G401 (cell line): ENCODE measurements at regions not wholly inside any gene's neighbourhood (a gene's known extent, or its start where the extent isn't known, plus 50 kb on each side); places are given as distances from the start of the nearest gene placed in this dataset.

Experiments used
- DNase-seq: peaks from one replicate; pipeline ENCODE4 v3.0.0-alpha.2; 2015; ENCODE audit warnings: low spot score
- in situ Hi-C: cut with HindIII; loops from 2 replicates; pipeline ENCODE4 v1.10.0; 2016; ENCODE audit warnings: low sequenced_read_pairs, mixed read lengths

DNA sequence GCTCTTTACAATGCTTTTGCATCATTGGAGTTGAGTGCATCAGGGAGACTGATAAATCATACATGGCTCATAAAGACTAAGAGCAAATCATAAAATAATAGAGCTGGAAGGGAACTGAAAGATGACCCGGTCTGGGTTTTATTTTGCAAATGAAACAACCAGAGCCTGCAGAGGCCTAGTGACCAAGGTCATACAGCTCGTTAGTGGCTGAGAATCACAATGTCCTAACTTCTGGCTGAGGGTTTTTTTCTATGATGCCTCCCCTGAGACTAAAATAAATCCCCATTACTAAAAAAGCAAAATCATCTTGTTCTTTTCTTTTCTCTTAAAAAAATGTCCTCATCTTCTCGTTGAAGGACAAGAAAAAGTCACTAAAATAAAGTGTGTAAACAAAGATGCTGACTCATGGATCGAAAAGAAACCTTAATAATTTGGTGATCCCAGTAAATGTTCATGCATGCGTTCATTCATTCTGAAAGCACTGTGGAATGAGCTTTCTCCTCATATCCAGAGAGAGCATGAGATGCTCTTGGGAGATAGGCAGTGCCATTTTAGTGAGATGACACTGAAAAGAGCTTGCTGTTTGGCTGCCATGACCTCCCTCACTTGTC is 107.8 kb upstream of the PHYHIPL start:
- in situ Hi-C loops: no loop called here
- DNase-seq: no peak

DNA sequence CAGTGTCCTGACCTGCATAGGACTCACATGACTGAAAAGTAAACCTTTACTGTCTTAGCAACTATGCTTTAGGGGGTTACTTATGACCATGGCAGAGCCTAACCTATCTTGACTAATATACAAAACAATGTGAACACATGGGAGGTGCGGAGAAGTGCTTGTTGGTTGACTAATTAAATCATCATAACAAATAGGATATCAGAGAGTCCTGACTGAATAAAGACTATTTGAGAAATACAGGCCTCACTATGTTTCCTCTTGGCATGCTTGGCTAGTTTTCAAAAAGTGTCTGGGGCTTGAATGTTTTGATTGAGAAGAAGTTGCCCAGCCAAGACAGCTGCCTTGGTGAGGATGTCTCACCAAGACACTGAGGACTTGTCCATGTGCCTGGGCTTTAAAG is 104.4 kb upstream of the PHYHIPL start:
- no peak for DNase-seq
- in situ Hi-C loops: no loop called here

GRCh38 chr10:59073456-59074053 is 102.9 kb upstream of the PHYHIPL start:
- in situ Hi-C loops: no loop called here
- no peak for DNase-seq

GRCh38 chr10:59075576-59075975 is 100.9 kb upstream of the PHYHIPL start:
- in situ Hi-C loops: no loop called here
- no peak for DNase-seq

DNA sequence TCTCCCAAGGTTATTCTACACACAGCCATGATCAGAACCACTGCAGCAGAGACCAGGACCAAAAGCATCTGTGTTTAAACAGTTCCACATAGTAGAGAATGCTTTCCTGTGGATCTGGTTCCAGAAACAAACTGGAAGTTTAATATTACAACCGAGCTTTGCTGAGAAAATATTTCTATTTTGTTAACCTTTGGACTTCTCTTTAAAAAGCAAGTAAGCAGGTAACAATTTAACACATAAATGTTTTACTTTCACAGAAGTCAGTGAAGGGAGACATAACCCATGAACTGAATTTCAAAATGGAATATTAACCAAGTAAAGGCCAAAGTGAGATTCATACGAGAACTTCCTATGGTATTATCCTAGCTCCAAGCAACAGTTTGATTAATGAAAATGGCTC is 98.6 kb upstream of the PHYHIPL start:
- in situ Hi-C loops: no loop called here
- no peak for DNase-seq

DNA sequence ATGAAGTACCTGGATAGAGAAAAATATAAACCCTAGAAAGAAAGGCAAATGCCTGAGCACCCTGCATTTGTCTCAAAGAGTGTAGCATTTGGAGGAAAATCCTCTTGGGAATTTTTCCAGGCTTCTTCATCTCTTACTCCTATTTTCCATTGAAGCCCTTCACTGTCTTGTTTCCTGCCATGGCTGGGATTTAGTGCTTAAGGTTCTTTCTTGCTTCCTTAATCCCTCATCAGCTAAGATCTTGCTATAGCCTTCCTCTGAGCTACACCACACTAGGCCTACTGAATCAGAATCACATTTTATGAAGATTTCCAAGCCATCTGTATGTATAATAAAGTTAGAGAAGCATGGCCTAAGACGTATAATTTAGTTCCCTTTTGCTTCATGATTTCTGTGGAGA is 97.5 kb upstream of the PHYHIPL start:
- in situ Hi-C loops: no loop called here
- no peak for DNase-seq

- in situ Hi-C loops: no loop called here
Observed at GRCh38 chr10:59079386-59080226, 96.8 kb upstream of the PHYHIPL start.

DNA sequence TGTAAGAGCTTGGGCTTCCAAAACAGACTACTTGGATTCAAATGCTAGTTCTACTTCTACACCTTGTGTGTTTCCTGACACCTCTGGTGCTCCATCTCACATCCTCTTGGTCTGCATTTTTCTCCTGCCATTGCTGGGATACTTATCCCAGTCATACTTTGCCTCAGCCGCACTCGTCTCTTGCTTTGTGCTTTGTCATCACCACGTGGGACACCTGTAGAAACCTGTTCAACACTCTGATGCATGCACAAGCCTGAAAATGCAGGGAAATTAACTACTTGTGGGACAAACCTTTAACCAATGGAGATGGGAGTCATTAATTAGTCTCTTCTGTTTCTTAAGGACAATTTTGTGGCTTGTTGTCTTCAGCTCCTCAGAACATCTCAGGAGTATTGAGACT is 94.2 kb upstream of the PHYHIPL start:
- in situ Hi-C loops: no loop called here
- no peak for DNase-seq

More at GRCh38 chr10:59079386-59080226, 96.8 kb upstream of the PHYHIPL start:
- DNase-seq: no peak

DNA sequence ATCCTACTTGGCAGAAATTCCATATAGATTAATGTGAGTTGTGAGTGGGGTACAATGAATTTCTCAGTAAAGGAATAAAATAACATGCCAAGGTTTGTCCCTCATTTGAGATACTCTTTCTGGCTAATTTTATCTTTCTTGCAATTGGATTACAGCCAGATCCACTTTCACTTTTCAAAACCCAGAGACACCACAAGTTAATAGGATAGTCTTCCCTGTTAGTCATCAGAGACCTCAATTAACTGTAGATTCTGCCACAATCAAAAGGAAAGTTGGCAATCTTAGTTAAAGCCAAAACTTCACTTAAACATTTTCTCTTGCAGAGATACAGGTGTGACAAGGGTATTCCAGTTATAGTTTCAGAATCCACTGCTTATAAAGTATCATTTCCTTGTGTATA is 91.4 kb upstream of the PHYHIPL start:
- in situ Hi-C loops: no loop called here
- no peak for DNase-seq

DNA sequence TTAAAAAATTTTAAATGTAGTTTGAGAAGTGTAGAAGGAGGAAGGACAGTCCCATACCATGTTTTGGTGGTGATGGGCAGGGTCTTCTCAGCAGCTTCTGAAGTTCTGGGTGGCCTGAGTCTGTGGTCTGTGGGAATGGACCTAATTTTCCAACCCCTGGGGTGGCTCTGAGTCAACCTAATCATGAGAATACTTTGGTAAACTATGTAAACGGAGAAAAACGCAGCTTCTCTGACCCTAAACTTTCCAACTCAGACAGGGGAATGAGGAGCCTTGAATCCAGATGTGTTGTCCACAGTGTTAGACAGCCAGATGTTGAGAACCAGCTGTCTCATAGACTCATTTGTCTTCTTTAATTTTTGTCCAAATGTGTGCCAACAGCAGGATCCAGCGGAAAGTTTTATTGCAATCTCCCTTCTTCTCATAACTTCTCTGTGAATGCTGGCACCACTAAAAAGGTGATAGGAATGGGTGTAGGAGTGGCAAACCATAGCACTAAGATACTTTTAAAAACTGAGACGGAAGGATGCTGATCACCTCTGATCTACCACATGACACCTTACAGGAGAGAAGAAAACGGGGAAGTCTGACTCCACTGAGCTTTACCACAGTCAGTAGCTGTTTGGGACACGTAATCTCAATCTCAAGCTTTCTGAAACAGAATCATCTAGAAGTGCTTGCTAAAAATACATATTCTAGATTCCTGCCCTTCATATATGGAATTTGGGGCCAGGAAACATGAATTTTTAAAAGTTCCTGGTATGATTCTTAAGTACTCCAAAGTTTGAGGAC is 90.5 kb upstream of the PHYHIPL start:
- in situ Hi-C loops: no loop called here
- DNase-seq: no peak

DNA sequence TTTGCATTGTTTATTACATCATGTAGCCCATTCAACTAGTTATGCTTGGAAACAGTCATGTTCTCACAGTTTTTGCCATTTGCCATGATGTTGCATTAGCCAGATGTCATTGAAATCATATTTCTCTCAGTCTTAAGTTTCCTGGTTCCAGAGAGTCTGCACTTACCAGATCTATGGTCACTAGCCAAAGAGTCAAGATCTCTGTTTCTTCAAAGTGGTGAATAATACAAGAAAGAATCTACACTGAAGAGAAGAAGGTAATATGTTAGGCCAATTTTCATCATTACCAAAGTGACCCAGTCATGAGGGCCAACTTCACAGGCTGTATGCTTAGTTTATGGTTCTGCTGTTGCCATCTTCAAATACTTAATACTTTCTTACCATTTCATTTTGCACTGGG is 89.0 kb upstream of the PHYHIPL start:
- in situ Hi-C loops: no loop called here

GRCh38 chr10:59088912-59089573 is 87.4 kb upstream of the PHYHIPL start:
- in situ Hi-C loops: no loop called here
- no peak for DNase-seq

More for the DNA sequence above, 89.0 kb upstream of the PHYHIPL start:
- no peak for DNase-seq

- DNase-seq: peak; percentile 37
- in situ Hi-C loops: no loop called here
Observed at GRCh38 chr10:59090817-59091622, 85.4 kb upstream of the PHYHIPL start.

- DNase-seq: no peak
- in situ Hi-C loops: no loop called here
Observed at GRCh38 chr10:59093461-59093860, 83.0 kb upstream of the PHYHIPL start.

DNA sequence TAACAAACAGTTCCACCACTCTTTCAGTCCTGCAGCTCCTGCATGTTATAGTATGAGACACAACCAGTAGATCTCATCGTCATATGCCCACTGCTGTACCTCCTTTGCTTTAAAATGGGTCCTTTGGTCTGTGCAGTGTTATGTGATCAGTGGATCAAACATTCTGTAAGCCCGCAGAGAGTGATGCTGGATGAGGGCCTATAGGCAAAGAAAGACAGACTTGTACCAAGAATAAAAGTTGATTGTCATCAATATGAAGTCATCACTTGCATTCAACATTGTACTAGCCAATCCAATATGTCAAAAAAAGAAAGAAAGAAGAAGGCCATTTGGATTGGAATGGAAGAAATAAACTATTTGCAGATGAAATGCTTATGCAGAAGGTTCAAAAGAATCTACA is 79.8 kb upstream of the PHYHIPL start:
- DNase-seq: no peak
- in situ Hi-C loops: no loop called here

DNA sequence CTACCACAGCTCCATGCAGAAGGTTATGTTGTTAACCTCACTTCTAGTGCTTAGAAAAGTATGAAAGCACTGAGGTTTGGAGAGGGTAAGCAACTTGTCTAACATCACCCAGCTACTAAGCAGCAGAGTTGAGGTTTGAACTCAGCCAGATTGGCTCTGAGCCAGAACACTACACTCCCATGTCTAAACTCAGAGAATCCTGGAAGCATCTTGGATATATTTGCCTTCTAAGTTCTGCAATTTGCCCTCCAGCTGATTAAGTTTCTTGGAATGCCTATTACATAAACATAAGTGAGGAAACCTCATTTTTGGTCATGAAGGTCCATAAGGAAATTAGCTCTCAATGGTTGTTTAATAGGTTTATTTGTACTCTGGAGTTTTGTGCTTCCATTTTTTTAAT is 78.1 kb upstream of the PHYHIPL start:
- DNase-seq: peak; percentile 10
- in situ Hi-C loops: no loop called here

- in situ Hi-C loops: no loop called here
- no peak for DNase-seq
Observed at GRCh38 chr10:59098831-59099452, 77.5 kb upstream of the PHYHIPL start.

DNA sequence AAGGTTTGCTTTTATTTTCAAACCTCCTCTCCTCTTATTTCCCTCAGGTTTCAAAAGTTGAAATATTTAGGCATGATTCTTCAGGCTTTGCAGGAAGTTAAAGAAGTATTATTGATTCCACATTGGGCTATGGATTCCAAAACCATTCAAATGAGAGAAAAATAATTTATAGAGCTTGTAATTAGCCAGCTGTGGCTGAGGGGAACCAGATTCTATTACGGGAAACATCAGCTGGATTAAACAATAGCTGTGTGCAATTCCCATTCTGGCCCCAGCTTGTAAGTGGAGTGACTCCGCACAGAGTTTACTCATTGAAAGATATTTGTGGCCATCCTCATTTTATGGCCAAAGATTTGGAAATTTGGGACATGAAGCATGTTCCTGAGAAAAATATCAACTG is 77.0 kb upstream of the PHYHIPL start:
- in situ Hi-C loops: no loop called here
- DNase-seq: no peak
